Activated CD8-positive, alpha-beta memory T cell treated with anti-CD3 and anti-CD28 coated beads, Interleukin-2, amount 10 ng/mL, durations not matched to agents 7 days and 5 days (primary cell): ENCODE measurements at regions not wholly inside any gene's neighbourhood (a gene's known extent, or its start where the extent isn't known, plus 50 kb on each side); places are given as distances from the start of the nearest gene placed in this dataset.
"Not testable (repeated sequence)": the region's sequence is repeated elsewhere in the genome, so short reads cannot be mapped to it uniquely, and the experiment has no call there.

Source experiments
- ATAC-seq: fragments of 150-1000 bp; cut with Tn5 transposase; one replicate; pipeline ENCODE4 v1.10.0; 2021; ENCODE audit warnings: moderate library complexity
- CTCF ChIA-PET: fragments of 350-600 bp; sonication (Branson Sonifier 250); formaldehyde crosslinking; loops from one replicate; lab custom pipeline; 2021; ENCODE audit warnings: antibody characterized with exemption; lab: Charles Lee
- DNase-seq: peaks from one replicate; pipeline ENCODE4 v3.0.0-alpha.2; 2020
- H3K27ac Mint-ChIP-seq: one replicate; pipeline ENCODE4 v1.8.0; 2021; ENCODE audit warnings: mild to moderate bottlenecking, mixed read lengths
- H3K27me3 Mint-ChIP-seq: one replicate; pipeline ENCODE4 v1.8.0; 2021; ENCODE audit warnings: mixed read lengths
- H3K36me3 Mint-ChIP-seq: one replicate; pipeline ENCODE4 v1.8.0; 2021; ENCODE audit warnings: mild to moderate bottlenecking, mixed read lengths
- H3K4me1 Mint-ChIP-seq: one replicate; pipeline ENCODE4 v1.8.0; 2021; ENCODE audit warnings: mixed read lengths
- H3K4me3 Mint-ChIP-seq: one replicate; pipeline ENCODE4 v1.8.0; 2021; ENCODE audit warnings: mild to moderate bottlenecking, moderate library complexity, mixed read lengths
- H3K9me3 Mint-ChIP-seq: one replicate; pipeline ENCODE4 v1.8.0; 2022; ENCODE audit warnings: low read depth, mixed read lengths

DNA sequence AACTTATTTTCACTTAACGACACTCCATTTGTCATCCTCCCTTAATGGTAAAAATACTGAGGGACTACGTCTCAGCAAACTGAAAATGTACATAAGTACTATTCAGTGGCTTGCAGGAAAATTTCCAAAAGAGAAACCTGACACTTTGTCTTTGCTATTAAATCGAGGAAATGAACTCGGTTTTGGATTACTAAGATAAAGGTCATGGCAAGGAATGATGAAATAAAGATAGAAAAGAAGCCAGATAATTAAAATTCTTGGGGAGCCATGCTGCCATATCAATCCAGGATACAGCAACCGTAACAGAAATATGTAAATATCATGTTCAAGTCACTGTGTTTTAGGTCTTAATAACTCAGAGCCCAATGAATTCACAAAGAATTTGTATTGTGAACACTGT lies 647.8 kb downstream of the CDH9 start:
- ATAC-seq (no peak), DNase-seq (no peak)
- H3K4me3 Mint-ChIP-seq: no peak overlapping the region
- H3K9me3 Mint-ChIP-seq: peaks cover 14% of the 10 kb centered on the region
- H3K27me3 Mint-ChIP-seq: no peaks in the 10 kb centered on the region
- CTCF ChIA-PET: no interaction called here
- no peak overlapping the region for H3K27ac Mint-ChIP-seq
- H3K36me3 Mint-ChIP-seq: no peaks in the 10 kb centered on the region
- H3K4me1 Mint-ChIP-seq: no peaks in the 10 kb centered on the region

DNA sequence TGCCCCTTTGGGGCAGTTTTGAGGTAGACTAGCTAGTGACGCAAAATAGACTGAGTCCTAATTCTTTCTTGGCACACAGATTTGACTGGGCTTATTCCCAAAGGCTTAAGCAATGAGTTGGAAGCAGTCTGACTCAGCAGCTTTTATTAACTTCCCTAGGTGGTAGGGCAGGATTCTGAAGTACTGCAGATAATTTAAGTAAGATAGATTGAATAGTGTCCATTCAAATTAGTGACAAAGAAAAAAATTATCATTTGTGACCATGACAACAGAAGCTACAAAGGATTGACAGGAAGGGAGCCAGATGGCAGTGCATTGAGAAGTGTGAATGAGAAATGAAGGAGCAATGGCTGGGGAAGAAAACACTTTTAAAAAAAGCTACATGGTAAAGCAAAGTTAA lies 649.4 kb downstream of the CDH9 start:
- Mint-ChIP-seq H3K27me3 (no peaks in the 10 kb centered on the region), H3K27ac (no peak overlapping the region), H3K4me3 (no peak overlapping the region), H3K9me3 (peaks cover 11% of the 10 kb centered on the region), H3K36me3 (no peaks in the 10 kb centered on the region), H3K4me1 (no peaks in the 10 kb centered on the region)
- DNase-seq (no peak), ATAC-seq (no peak)
- CTCF ChIA-PET: no interaction called here

DNA sequence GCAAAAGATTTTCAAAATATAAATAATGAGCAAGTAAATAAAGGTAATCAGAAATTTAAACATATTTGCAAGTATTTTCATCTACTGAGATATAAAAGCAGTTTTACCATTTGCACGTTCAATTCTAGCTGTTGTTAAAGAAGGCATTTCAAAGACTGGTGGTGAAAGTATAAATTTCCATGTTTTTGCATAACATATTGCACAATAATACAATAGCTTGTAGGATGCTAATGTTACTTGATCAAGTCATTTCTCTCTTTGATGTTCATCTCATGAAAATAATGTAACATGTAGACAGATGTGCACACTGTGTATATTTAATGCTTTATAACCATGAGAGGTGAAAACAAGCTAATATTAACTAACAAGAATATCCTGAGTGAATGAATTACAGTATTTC lies 651.9 kb downstream of the CDH9 start:
- ATAC-seq: no peak
- Mint-ChIP-seq H3K36me3 (no peaks in the 10 kb centered on the region), H3K27me3 (no peaks in the 10 kb centered on the region), H3K27ac (no peak overlapping the region), H3K9me3 (peaks cover 11% of the 10 kb centered on the region), H3K4me1 (no peaks in the 10 kb centered on the region), H3K4me3 (no peak overlapping the region)
- CTCF ChIA-PET: no interaction called here
- DNase-seq: no peak

DNA sequence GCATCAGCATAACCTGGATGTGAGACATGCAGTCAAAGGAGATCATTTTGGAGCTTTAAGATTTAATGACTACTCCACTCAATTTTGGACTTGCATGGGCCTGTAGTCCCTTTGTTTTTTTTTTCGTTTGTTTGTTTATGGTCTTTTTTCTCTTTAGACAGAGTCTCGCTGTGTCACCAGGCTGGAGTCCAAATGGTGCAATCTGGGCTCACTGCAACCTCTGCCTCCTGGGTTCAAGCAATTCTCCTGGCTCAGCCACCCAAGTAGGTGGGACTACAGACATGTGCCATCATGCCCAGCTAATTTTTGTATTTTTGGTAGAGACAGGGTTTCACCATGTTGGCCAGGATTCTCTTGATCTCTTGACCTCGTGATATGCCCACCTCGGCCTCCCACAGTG lies 673.8 kb downstream of the CDH9 start:
- H3K9me3 Mint-ChIP-seq: peaks cover 21% of the 10 kb centered on the region
- CTCF ChIA-PET, H3K27me3 Mint-ChIP-seq, H3K4me3 Mint-ChIP-seq, DNase-seq, H3K36me3 Mint-ChIP-seq, H3K4me1 Mint-ChIP-seq, ATAC-seq, H3K27ac Mint-ChIP-seq: not testable (repeated sequence)

DNA sequence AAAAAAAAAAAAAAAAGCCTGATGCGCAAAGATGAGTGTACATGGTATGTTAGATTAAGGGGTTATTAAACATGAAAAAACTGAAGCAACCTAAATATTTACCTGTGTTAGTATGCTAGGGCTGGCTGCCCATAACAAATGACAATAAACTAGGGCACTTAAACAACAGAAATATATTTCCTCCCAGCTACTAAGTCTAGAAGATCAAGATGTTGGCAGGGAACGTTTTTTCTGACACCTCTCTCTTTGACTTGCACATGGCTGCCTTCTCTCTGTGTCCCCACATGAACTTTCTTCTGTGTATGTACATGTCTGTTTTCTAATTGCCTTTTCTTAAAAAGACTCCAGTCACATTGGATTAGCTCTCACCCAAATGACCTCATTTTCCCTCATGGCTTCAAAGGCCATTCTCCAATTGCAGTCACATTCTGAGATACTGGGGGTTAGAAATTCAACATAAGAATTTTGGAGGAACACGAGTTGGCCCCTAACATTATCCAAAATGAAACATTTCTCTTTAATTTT lies 694.5 kb downstream of the CDH9 start:
- no peaks in the 10 kb centered on the region for H3K27me3 Mint-ChIP-seq
- H3K4me3 Mint-ChIP-seq: no peak overlapping the region
- H3K27ac Mint-ChIP-seq: no peak overlapping the region
- CTCF ChIA-PET: no interaction called here
- DNase-seq: no peak
- H3K4me1 Mint-ChIP-seq: no peaks in the 10 kb centered on the region
- peaks cover 11% of the 10 kb centered on the region for H3K9me3 Mint-ChIP-seq
- no peaks in the 10 kb centered on the region for H3K36me3 Mint-ChIP-seq
- no peak for ATAC-seq

DNA sequence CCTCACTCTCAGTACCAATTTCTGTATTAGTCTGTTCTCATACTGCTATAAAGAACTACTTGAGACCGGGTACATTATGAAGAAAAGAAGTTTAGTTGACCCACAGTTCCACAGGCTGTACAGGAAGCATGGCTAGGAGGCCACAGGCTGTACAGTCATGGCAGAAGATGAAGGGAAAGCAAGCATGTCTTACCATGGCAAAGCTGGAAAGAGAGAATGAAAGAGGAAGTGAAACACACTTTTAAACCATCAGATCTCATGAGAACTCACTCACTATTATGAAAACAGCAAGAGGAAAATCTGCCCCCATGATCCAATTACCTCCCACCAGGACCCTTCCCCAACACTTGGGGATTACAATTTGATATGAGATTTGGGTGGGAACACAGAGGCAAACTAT lies 698.8 kb downstream of the CDH9 start:
- H3K27ac Mint-ChIP-seq: no peak overlapping the region
- H3K27me3 Mint-ChIP-seq: no peaks in the 10 kb centered on the region
- ATAC-seq (no peak), DNase-seq (no peak)
- no peaks in the 10 kb centered on the region for H3K36me3 Mint-ChIP-seq
- no peaks in the 10 kb centered on the region for H3K4me1 Mint-ChIP-seq
- no peak overlapping the region for H3K4me3 Mint-ChIP-seq
- CTCF ChIA-PET: no interaction called here
- H3K9me3 Mint-ChIP-seq: peaks cover 15% of the 10 kb centered on the region

DNA sequence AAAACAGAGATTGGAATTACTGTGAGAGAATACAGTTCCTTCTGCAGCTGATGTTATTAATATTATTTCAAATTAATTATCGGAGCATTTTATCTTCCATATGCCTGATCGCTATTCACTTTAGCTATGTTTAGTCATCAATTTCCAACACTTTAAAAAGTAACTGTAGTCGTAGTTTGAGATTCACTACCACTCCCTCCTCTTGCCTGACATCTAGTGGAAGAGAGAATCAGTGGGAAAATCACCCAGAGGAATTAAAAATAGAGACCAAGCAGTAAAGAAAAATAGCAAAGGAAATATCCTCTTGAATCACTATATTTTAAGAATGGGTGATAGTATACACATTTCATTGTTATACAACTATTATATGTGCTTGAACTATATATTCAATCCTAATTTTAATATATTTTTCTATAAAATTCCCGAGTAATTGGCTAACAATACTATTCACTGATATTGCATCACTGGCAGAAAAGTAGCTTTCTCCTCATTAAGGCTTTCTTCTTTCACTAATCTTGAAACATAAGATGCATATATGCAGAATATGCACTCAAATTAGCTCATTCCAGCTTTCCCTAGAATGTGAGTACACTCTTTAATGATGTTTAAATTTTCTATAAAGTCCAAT lies 708.7 kb downstream of the CDH9 start:
- CTCF ChIA-PET: no interaction called here
- DNase-seq: no peak
- Mint-ChIP-seq H3K9me3 (peaks cover 9% of the 10 kb centered on the region), H3K4me1 (no peaks in the 10 kb centered on the region), H3K36me3 (no peaks in the 10 kb centered on the region), H3K27ac (no peak overlapping the region), H3K27me3 (no peaks in the 10 kb centered on the region), H3K4me3 (no peak overlapping the region)
- ATAC-seq: no peak

DNA sequence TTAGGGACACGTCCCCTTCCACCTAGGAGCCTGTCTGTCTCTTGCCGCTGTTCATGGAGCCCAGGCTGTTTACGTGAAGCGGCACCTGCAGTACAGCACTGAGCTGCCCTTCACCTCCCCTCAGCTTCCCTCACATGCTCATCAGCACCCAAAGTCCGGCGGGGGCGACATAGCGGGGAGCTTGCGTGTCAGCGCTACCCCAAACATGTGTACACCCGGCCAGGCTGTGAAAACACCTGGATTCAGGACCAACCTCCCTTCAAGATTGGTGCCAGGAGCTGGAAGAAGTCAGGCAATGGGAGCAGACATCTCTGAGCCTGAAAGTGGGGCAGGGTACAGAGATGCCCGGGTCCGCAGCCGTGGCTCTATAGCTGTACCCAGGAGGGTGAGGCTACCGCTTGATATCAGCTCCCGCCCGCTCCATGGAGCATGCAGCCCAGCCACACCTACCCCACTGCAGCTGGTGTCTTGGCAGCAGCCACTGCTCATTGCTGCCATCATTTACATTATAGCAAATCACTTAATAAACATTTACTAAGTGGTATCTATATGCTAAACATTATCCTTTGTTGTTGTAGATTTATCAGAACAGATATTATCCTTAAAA lies 712.1 kb downstream of the CDH9 start:
- H3K4me3 Mint-ChIP-seq: no peak overlapping the region

DNA sequence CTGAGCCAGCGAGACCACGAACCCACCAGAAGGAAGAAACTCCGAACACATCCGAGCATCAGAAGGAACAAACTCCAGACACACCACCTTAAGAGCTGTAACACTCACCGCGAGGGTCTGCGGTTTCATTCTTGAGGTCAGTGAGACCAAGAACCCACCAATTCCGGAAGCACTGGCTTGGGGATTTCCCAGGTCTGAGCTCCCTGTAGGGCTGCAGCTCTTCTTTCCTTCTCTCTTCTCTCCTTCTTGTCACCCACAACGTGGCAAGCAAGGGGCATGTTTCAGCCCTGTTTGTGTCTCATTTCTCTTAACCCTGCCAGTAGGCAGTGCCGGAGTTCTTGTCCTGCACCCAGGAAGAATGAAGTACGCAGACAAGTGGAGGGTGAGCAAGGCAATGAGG lies 713.0 kb downstream of the CDH9 start:
- H3K36me3 Mint-ChIP-seq, H3K4me3 Mint-ChIP-seq, H3K27ac Mint-ChIP-seq, ATAC-seq, H3K27me3 Mint-ChIP-seq, CTCF ChIA-PET, H3K9me3 Mint-ChIP-seq, DNase-seq, H3K4me1 Mint-ChIP-seq: not testable (repeated sequence)

More for the DNA sequence above, 712.1 kb downstream of the CDH9 start:
- no peak for ATAC-seq
- H3K27ac Mint-ChIP-seq: no peak overlapping the region
- H3K36me3 Mint-ChIP-seq: no peaks in the 10 kb centered on the region
- no peak for DNase-seq
- H3K4me1 Mint-ChIP-seq: no peaks in the 10 kb centered on the region
- peaks cover 7% of the 10 kb centered on the region for H3K9me3 Mint-ChIP-seq
- CTCF ChIA-PET: no interaction called here
- no peaks in the 10 kb centered on the region for H3K27me3 Mint-ChIP-seq

DNA sequence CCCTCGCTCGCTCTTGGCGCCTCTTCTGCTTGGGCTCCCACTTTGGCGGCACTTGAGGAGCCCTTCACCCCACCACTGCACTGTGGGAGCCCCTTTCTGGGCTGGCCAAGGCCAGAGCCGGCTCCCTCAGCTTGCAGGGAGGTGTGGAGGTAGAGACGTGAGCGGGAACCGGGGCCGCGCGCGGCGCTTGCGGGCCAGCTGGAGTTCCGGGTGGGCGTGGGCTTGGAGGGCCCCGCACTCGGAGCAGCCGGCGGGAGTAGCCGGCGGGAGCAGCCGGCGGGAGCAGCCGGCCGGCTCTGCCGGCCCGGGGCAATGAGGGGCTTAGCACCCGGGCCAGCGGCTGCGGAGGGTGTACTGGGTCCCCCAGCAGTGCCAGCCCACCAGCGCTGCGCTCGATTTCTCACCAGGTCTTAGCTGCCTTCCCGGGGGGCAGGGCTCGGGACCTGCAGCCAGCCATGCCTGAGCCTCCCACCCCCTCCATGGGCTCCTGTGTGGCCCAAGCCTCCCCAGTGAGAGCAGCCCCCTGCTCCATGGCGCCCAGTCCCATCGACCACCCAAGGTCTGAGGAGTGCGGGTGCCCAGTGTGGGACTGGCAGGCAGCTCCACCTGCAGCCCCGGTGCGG lies 714.0 kb downstream of the CDH9 start:
- H3K36me3 Mint-ChIP-seq, H3K9me3 Mint-ChIP-seq, H3K4me1 Mint-ChIP-seq, H3K27me3 Mint-ChIP-seq, CTCF ChIA-PET, DNase-seq, ATAC-seq, H3K4me3 Mint-ChIP-seq, H3K27ac Mint-ChIP-seq: not testable (repeated sequence)

DNA sequence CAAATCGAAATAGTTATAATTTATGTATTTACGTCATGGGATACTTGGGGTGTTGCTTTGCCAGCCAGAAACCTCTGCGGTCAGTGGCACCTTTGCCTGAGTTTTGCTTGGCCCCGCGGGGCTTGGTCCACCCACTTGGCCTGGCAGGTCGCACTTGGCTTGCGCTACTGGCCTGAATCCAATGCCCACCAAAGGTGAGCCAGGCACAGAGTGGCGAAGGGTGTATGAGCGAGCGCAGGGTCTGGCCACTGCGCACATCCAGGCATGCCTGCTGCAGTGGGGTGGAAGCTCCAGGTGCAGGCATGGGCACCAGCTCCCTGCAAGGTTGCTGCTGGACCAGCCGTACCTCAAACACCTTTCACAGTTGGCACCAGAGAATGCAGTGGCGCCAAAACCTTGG lies 714.6 kb downstream of the CDH9 start:
- no peak for DNase-seq
- Mint-ChIP-seq H3K27ac (no peak overlapping the region), H3K9me3 (peaks cover 7% of the 10 kb centered on the region), H3K4me3 (no peak overlapping the region), H3K4me1 (no peaks in the 10 kb centered on the region), H3K36me3 (no peaks in the 10 kb centered on the region), H3K27me3 (no peaks in the 10 kb centered on the region)
- CTCF ChIA-PET: no interaction called here
- no peak for ATAC-seq

DNA sequence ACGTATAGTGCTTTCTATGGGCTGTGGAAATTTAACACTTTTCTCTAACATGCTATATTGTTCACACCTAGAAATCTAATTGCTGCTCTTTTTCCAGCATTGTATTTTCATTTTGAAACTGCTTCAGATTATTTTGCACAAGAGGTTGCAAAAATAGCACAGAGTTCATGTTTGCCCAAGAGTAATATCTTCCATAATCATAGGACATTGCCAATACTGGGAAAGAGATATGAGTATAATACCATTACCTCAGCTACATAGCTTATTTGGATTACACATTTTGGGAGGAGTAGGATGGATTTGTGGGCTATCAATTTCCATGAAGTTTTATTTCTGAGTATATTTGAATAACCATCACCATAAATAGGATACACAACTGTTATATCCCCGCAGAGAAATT lies 717.1 kb downstream of the CDH9 start:
- Mint-ChIP-seq H3K36me3 (no peaks in the 10 kb centered on the region), H3K4me1 (no peaks in the 10 kb centered on the region), H3K27ac (no peak overlapping the region), H3K4me3 (no peak overlapping the region), H3K27me3 (no peaks in the 10 kb centered on the region), H3K9me3 (peaks cover 5% of the 10 kb centered on the region)
- ATAC-seq: no peak
- CTCF ChIA-PET: no interaction called here
- DNase-seq: no peak

DNA sequence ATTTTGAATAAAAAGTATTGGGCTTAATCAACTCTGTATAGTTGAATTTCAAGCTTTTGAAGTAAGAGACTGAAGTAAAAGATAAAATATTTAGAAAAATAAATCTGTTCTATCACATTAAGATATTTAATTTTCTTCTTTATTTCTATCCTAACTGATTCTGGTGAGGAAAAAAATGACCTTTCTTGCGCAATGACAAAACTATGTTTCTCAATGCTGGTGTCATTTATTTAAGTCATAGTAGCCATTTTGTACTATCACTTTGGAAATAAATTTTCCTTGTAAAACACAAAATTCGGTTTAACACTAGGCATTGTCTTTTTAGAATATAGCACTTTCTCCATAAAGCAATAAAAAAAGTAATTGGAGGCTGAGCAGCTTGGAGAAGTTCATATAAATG lies 728.0 kb downstream of the CDH9 start:
- H3K9me3 Mint-ChIP-seq: peaks cover 8% of the 10 kb centered on the region
- CTCF ChIA-PET: no interaction called here
- DNase-seq (no peak), ATAC-seq (no peak)
- H3K4me1 Mint-ChIP-seq: no peaks in the 10 kb centered on the region
- H3K27me3 Mint-ChIP-seq: no peaks in the 10 kb centered on the region
- H3K27ac Mint-ChIP-seq: no peak overlapping the region
- no peak overlapping the region for H3K4me3 Mint-ChIP-seq
- H3K36me3 Mint-ChIP-seq: no peaks in the 10 kb centered on the region

DNA sequence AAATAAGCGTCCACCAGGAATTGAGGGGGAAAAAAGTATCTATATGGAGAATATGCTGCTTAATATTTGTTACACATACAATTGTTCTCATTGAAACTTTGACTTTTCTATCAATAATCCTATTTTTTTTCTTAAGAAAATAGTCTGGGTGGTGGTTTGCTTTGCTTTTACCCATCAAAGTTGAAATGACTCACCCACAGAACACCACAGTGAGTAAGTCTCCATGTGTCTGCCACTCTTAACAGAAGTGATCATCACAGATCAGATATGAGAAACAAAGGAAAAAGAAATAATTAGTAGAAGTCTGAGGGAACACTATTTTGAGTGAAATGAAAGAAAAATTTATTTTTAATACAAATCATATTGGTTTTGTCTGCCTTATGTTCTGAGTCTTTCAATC lies 742.8 kb downstream of the CDH9 start:
- no peak for DNase-seq
- no peaks in the 10 kb centered on the region for H3K4me1 Mint-ChIP-seq
- no peak overlapping the region for H3K4me3 Mint-ChIP-seq
- H3K27ac Mint-ChIP-seq: no peak overlapping the region
- ATAC-seq: no peak
- no peaks in the 10 kb centered on the region for H3K27me3 Mint-ChIP-seq
- H3K9me3 Mint-ChIP-seq: peaks cover 5% of the 10 kb centered on the region
- H3K36me3 Mint-ChIP-seq: no peaks in the 10 kb centered on the region
- CTCF ChIA-PET: no interaction called here
